GM21786 (cell line): ENCODE measurements at regions not wholly inside any gene's neighbourhood (a gene's known extent, or its start where the extent isn't known, plus 50 kb on each side); places are given as distances from the start of the nearest gene placed in this dataset.

Experiments
- ATAC-seq: cut with Tn5 transposase; IDR thresholded peaks from one replicate; pipeline ENCODE4 v1.9.1; 2021; ENCODE audit not compliant: unreplicated experiment

- ATAC-seq, result no peak
Measured at GRCh38 chr6:154885214-154885613, 109.9 kb upstream of the TIAM2 start.

GRCh38 chr6:154886016-154886415 is 109.1 kb upstream of the TIAM2 start:
- no peak for ATAC-seq

- ATAC-seq, result no peak
Measured at GRCh38 chr6:154886471-154886870, 108.6 kb upstream of the TIAM2 start.

- no peak for ATAC-seq
Measured at GRCh38 chr6:154887051-154887450, 108.1 kb upstream of the TIAM2 start.

GRCh38 chr6:154888421-154889295 is 106.5 kb upstream of the TIAM2 start:
- no peak for ATAC-seq

GRCh38 chr6:154890874-154891273 is 104.2 kb upstream of the TIAM2 start:
- ATAC-seq, result no peak

GRCh38 chr6:154891901-154892300 is 103.2 kb upstream of the TIAM2 start:
- ATAC-seq, result no peak

- ATAC-seq, result no peak
Measured at GRCh38 chr6:154893917-154894316, 101.2 kb upstream of the TIAM2 start.

- ATAC-seq, result no peak
Measured at GRCh38 chr6:154894902-154895301, 100.2 kb upstream of the TIAM2 start.

GRCh38 chr6:154895841-154896240 is 99.3 kb upstream of the TIAM2 start:
- no peak for ATAC-seq

- ATAC-seq, result no peak
Measured at GRCh38 chr6:154898821-154899220, 96.3 kb upstream of the TIAM2 start.

- ATAC-seq, result no peak
Measured at GRCh38 chr6:154899824-154900463, 95.2 kb upstream of the TIAM2 start.

- ATAC-seq, result no peak
Measured at GRCh38 chr6:154901876-154902552, 93.1 kb upstream of the TIAM2 start.

GRCh38 chr6:154907291-154907690 is 87.8 kb upstream of the TIAM2 start:
- no peak for ATAC-seq

- no peak for ATAC-seq
Measured at GRCh38 chr6:154908723-154909122, 86.4 kb upstream of the TIAM2 start.

- no peak for ATAC-seq
Measured at GRCh38 chr6:154909311-154909710, 85.8 kb upstream of the TIAM2 start.

- no peak for ATAC-seq
Measured at GRCh38 chr6:154909821-154910220, 85.3 kb upstream of the TIAM2 start.

GRCh38 chr6:154914288-154914687 is 80.8 kb upstream of the TIAM2 start:
- no peak for ATAC-seq

GRCh38 chr6:154916857-154917256 is 78.3 kb upstream of the TIAM2 start:
- ATAC-seq, result no peak

- no peak for ATAC-seq
Measured at GRCh38 chr6:154917941-154918340, 77.2 kb upstream of the TIAM2 start.

GRCh38 chr6:154919806-154920205 is 75.3 kb upstream of the TIAM2 start:
- no peak for ATAC-seq
